ENCODE measurements at regions not wholly inside any gene's neighbourhood (a gene's known extent, or its start where the extent isn't known, plus 50 kb on each side); places are given as distances from the start of the nearest gene placed in this dataset.

- ATAC-seq: no peak
- Mint-ChIP-seq H3K27me3 (peaks cover 5% of the 10 kb centered on the region), H3K9me3 (peaks cover 6% of the 10 kb centered on the region), H3K4me3 (no peak overlapping the region), H3K4me1 (ENCODE audit: low read depth) (no peaks in the 10 kb centered on the region), H3K27ac (no peak overlapping the region), H3K36me3 (ENCODE audit: low read depth) (no peaks in the 10 kb centered on the region)
- intact Hi-C loops (cut with micrococcal nuclease): no loop called here
- CTCF ChIA-PET: no interaction called here
- TF ChIP-seq CTCF (IDR thresholded peaks at IDR 0.05): no peak
- POLR2A ChIA-PET: no interaction called here
- no peak for DNase-seq
Measured at GRCh38 chr20:48257833-48258232, 472.6 kb upstream of the SULF2 start.

GRCh38 chr20:48247961-48248360 is 462.7 kb upstream of the SULF2 start:
- H3K4me1 Mint-ChIP-seq (ENCODE audit: low read depth): no peaks in the 10 kb centered on the region
- intact Hi-C loops (cut with micrococcal nuclease): no loop called here
- ATAC-seq (no peak), DNase-seq (no peak)
- H3K9me3 Mint-ChIP-seq: no peaks in the 10 kb centered on the region
- peaks cover under 1% of the 10 kb centered on the region for H3K27me3 Mint-ChIP-seq
- TF ChIP-seq CTCF (IDR thresholded peaks at IDR 0.05): no peak
- no peak overlapping the region for H3K27ac Mint-ChIP-seq
- ChIA-PET CTCF (no interaction called here), POLR2A (no interaction called here)
- no peak overlapping the region for H3K4me3 Mint-ChIP-seq
- H3K36me3 Mint-ChIP-seq (ENCODE audit: low read depth): no peaks in the 10 kb centered on the region

- ChIA-PET CTCF (no interaction called here), POLR2A (no interaction called here)
- intact Hi-C loops (cut with micrococcal nuclease): no loop called here
- ATAC-seq: no peak
- no peaks in the 10 kb centered on the region for H3K4me1 Mint-ChIP-seq (ENCODE audit: low read depth)
- H3K36me3 Mint-ChIP-seq (ENCODE audit: low read depth): no peaks in the 10 kb centered on the region
- no peaks in the 10 kb centered on the region for H3K27me3 Mint-ChIP-seq
- H3K9me3 Mint-ChIP-seq: no peaks in the 10 kb centered on the region
- no peak for TF ChIP-seq CTCF (IDR thresholded peaks at IDR 0.05)
- H3K27ac Mint-ChIP-seq: no peak overlapping the region
- no peak for DNase-seq
- H3K4me3 Mint-ChIP-seq: no peak overlapping the region
Measured at GRCh38 chr20:48246061-48246790, 460.9 kb upstream of the SULF2 start.

- H3K9me3 Mint-ChIP-seq: no peaks in the 10 kb centered on the region
- no peak for DNase-seq
- H3K4me1 Mint-ChIP-seq (ENCODE audit: low read depth): no peaks in the 10 kb centered on the region
- POLR2A ChIA-PET: no interaction called here
- no peaks in the 10 kb centered on the region for H3K27me3 Mint-ChIP-seq
- TF ChIP-seq CTCF (IDR thresholded peaks at IDR 0.05): no peak
- no peak overlapping the region for H3K27ac Mint-ChIP-seq
- H3K4me3 Mint-ChIP-seq: no peak overlapping the region
- CTCF ChIA-PET: no interaction called here
- intact Hi-C loops (cut with micrococcal nuclease): no loop called here
- no peak for ATAC-seq
- H3K36me3 Mint-ChIP-seq (ENCODE audit: low read depth): no peaks in the 10 kb centered on the region
Measured at GRCh38 chr20:48242623-48243022, 457.3 kb upstream of the SULF2 start.

- no peak for DNase-seq
- no peak for ATAC-seq
- Mint-ChIP-seq H3K4me1 (ENCODE audit: low read depth) (no peaks in the 10 kb centered on the region), H3K27me3 (no peaks in the 10 kb centered on the region), H3K27ac (no peak overlapping the region), H3K4me3 (no peak overlapping the region), H3K36me3 (ENCODE audit: low read depth) (no peaks in the 10 kb centered on the region), H3K9me3 (no peaks in the 10 kb centered on the region)
- intact Hi-C loops (cut with micrococcal nuclease): no loop called here
- ChIA-PET CTCF (no interaction called here), POLR2A (interaction anchor here (1.1 kb wide), 1 partner anchor 172 kb away, joined by 4 read pairs; no protein-coding TSS in a partner anchor)
- TF ChIP-seq CTCF (IDR thresholded peaks at IDR 0.05): no peak
Measured at GRCh38 chr20:48241482-48241881, 456.2 kb upstream of the SULF2 start.
